Epithelial cell of esophagus (primary cell): ENCODE measurements at regions not wholly inside any gene's neighbourhood (a gene's known extent, or its start where the extent isn't known, plus 50 kb on each side); places are given as distances from the start of the nearest gene placed in this dataset.
"Not testable (repeated sequence)": the region's sequence is repeated elsewhere in the genome, so short reads cannot be mapped to it uniquely, and the experiment has no call there.

Source experiments
- DNase-seq: peaks from one replicate; pipeline ENCODE4 v3.0.0; 2010; ENCODE audit warnings: low read depth
- H3K4me3 ChIP-seq: 2 replicates; pipeline ENCODE4 v1.5.1; 2011; ENCODE audit warnings: mild to moderate bottlenecking, low read length, control low read depth
- TF ChIP-seq, protein P1 (sequence below): IDR thresholded peaks from 2 replicates; pipeline ENCODE4 v1.5.1; 2011; ENCODE audit warnings: low read depth, mild to moderate bottlenecking, low read length, control low read depth, inconsistent platforms; ENCODE audit not compliant: insufficient read depth; ENCODE audit errors: missing control alignments

DNA sequence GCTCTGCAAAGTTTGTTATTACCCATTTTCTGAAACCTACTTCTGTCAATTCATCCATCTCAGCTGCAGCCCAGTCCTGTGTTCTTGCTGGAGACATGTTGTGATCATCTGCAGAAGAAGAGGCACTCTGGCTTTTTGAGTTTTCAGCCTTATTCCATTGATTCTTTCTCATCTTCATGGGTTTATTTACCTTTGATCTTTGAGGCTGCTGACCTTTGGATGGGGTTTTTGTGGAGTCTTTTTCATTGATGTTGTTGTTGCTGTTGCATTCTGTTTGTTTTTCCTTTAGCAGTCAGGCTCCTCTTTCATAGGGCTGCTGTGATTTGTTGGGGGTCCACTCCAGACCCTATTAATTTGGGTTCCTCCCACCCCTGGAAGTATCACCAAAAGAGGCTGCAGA lies 164.3 kb downstream of the FCRL5 start:
- DNase-seq, result no peak
- H3K4me3 ChIP-seq, result no peak overlapping the region
- TF ChIP-seq, protein P1, sequence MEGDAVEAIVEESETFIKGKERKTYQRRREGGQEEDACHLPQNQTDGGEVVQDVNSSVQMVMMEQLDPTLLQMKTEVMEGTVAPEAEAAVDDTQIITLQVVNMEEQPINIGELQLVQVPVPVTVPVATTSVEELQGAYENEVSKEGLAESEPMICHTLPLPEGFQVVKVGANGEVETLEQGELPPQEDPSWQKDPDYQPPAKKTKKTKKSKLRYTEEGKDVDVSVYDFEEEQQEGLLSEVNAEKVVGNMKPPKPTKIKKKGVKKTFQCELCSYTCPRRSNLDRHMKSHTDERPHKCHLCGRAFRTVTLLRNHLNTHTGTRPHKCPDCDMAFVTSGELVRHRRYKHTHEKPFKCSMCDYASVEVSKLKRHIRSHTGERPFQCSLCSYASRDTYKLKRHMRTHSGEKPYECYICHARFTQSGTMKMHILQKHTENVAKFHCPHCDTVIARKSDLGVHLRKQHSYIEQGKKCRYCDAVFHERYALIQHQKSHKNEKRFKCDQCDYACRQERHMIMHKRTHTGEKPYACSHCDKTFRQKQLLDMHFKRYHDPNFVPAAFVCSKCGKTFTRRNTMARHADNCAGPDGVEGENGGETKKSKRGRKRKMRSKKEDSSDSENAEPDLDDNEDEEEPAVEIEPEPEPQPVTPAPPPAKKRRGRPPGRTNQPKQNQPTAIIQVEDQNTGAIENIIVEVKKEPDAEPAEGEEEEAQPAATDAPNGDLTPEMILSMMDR, result no peak

GRCh38 chr1:157384258-157384657 lies 168.1 kb downstream of the FCRL5 start:
- DNase-seq, result no peak

GRCh38 chr1:157382351-157382750 lies 170.0 kb downstream of the FCRL5 start:
- DNase-seq, result no peak
- TF ChIP-seq, protein P1, result no peak
- no peak overlapping the region for H3K4me3 ChIP-seq

More at GRCh38 chr1:157384258-157384657, 168.1 kb downstream of the FCRL5 start:
- TF ChIP-seq, protein P1, result no peak
- H3K4me3 ChIP-seq, result no peak overlapping the region

DNA sequence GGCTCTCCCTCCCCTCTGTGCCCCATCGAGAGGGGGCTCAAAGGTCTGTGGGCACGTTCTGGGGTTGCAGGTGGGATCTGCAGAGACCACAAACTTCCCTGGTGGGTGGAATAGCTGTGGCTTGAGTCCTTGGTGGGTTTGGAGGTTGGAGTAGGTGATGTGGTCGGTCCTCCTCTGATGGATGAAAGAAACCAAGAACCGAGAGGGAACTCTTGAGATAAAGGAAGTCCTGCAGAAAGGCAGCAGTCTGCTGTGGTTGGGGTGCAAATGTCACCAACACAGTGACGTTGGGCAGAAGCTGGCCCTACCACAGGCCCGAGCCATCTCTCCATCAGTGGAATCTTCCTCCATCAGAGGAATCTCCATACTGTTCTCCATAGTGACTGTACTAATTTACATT lies 171.8 kb downstream of the FCRL5 start:
- H3K4me3 ChIP-seq, result no peak overlapping the region
- DNase-seq, result no peak
- TF ChIP-seq, protein P1, result no peak

DNA sequence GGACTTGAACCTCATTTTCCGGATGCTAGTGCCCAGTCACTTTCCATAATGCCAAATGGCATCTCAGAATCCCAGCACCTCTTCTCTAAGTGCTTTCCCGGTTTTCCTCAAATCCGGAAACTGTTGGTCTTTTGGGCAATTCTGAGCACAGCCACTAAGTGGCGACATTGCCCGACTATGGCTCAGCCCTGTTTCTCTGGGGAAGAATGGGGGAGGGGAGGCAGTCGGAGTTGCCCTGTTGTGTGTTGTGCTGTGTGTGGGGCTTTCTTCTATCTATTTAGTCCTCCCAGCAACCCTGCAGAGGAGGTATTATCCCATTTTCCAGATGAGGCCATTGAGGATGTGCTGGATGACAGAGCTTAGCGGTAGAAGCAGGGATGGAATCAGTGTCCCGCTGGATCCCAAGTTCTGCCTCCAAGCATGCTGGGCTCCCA lies 175.0 kb downstream of the FCRL5 start:
- not testable (repeated sequence) for H3K4me3 ChIP-seq
- TF ChIP-seq, protein P1, result peak; percentile 74
- DNase-seq, result peak; percentile 41

DNA sequence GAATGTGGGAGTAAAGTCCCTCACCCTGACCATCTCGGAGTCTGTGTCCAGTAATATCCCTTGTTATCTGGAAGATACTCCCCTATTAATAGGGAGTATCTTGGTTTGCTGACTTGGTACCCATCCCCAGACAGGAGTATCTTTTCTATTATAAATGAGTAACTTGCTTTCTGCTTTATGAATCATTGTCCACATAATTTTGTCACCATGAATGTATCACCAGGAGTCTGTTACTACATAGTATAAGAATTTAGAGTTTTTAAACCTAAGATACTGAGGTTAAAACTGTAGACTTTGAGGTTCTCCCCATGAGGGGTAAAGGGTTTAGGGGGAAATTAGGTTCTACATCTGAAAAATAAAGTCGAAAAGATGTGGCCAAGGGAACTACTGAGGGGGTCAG lies 175.6 kb downstream of the FCRL5 start:
- no peak for DNase-seq

GRCh38 chr1:157372311-157372710 lies 180.0 kb downstream of the FCRL5 start:
- H3K4me3 ChIP-seq, DNase-seq: not testable (repeated sequence)

More for the DNA sequence above, 175.6 kb downstream of the FCRL5 start:
- TF ChIP-seq, protein P1, result no peak
- H3K4me3 ChIP-seq, result no peak overlapping the region
